Thyroid gland (tissue), 4 donors: ENCODE measurements at regions not wholly inside any gene's neighbourhood (a gene's known extent, or its start where the extent isn't known, plus 50 kb on each side); places are given as distances from the start of the nearest gene placed in this dataset.

Source experiments
- POLR2A ChIP-seq, 2 donors: fragments of 450-650 bp; IDR thresholded peaks; one replicate each; pipeline ENCODE4 v1.6.1; 2017; ENCODE audit warnings: antibody characterized with exemption in 2 of 2, mild to moderate bottlenecking in 2 of 2, moderate library complexity in 1 of 2
- TF ChIP-seq, protein P1 (sequence below), 6 experiments: fragments of 200-600 bp in 3 of 6; fragments of 450-650 bp in 3 of 6; sonication (generic) in 3 of 6; IDR thresholded peaks; one replicate each; pipeline ENCODE4 v1.5.1; 2016 to 2019; ENCODE audit warnings: antibody characterized with exemption in 6 of 6, mild to moderate bottlenecking in 2 of 6, inconsistent platforms in 1 of 6, moderate library complexity in 1 of 6

DNA sequence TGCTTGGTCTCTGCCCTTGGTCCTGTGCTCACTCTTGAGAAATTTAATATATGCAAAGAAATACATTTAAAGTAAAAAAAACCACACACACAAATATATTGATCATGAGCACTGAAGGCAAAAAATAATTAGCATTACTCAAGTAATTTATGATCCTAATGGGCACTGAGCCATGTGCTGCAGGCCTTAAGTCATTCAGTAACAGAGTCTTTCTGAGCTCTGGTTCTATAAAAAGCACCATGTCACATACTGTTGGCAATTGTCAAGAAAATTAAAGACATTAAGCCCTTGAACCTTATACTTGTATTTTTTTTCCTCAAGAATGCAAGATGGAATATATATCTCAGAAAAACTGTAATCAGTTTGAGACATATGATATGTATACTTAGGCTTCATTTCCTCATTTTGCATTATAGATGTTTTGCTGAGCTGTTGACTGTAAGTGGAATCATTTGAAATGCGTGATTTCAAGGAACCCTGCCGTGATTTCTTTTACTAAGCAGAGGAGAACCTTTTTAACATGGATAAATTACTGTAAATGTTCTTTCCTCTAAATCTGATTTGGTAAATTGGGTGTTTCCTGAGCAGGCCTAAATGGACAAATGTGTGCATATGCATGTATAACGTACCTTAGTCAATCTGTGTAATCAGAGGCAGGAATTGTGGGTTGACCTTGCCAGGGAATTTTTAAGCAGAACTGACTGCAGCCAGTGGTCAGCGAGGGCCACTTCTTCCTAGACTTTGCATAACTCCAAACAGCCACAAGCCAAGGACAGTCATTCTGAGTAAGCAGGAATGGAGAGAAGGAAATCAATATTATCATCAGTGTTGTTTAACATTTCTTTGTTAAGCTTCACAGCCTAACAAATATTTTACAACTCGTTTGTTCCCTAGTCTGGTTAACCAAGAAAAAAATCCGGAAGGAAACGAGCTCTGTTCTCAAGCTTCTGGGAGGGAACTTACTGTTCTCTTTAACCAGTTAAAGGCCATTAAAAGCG lies 191.5 kb upstream of the ATP5MC3 start:
- TF ChIP-seq, protein P1, sequence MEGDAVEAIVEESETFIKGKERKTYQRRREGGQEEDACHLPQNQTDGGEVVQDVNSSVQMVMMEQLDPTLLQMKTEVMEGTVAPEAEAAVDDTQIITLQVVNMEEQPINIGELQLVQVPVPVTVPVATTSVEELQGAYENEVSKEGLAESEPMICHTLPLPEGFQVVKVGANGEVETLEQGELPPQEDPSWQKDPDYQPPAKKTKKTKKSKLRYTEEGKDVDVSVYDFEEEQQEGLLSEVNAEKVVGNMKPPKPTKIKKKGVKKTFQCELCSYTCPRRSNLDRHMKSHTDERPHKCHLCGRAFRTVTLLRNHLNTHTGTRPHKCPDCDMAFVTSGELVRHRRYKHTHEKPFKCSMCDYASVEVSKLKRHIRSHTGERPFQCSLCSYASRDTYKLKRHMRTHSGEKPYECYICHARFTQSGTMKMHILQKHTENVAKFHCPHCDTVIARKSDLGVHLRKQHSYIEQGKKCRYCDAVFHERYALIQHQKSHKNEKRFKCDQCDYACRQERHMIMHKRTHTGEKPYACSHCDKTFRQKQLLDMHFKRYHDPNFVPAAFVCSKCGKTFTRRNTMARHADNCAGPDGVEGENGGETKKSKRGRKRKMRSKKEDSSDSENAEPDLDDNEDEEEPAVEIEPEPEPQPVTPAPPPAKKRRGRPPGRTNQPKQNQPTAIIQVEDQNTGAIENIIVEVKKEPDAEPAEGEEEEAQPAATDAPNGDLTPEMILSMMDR (IDR thresholded peaks at IDR 0.05), result no peak
- no peak for TF ChIP-seq POLR2A (IDR thresholded peaks at IDR 0.05)
